ENCODE measurements at regions not wholly inside any gene's neighbourhood (a gene's known extent, or its start where the extent isn't known, plus 50 kb on each side); places are given as distances from the start of the nearest gene placed in this dataset.
"Not testable (repeated sequence)": the region's sequence is repeated elsewhere in the genome, so short reads cannot be mapped to it uniquely, and the experiment has no call there.

DNA sequence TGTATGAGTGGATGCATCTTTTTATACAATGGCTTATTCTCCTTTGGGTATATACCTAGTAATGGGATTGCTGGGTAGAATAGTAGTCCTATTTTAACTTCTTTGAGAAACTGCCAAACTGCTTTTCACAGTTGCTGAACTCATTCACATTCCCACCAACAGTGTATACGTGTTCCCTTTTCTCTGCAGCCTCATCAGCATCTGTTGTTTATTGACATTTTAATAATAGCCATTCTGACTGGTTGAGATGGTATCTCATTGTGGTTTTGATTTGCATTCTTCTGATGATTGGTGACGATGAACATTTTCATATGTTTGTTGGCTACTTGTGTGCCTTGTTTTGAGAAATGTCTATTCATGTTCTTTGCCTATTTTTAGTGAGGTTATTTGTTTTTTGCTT is 687.0 kb upstream of the EPHA5 start:
- no peak for DNase-seq

DNA sequence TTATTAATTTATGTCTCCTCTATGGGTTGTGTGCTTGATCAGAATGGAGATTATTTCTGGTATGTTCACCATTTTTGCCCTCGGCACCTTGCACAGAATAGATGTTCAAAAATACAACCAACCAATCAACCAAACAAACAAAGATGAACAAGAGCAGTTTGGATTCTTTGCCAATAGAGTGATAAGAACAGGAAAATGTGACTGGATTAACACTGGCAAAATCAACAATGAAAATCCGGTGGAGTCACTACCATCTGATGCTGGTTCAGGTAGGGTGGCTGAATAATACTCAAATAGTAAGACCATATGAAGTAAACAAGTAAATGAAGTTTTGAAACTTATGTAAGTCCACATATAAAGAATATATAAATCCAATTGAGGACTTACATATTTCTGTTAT is 685.0 kb upstream of the EPHA5 start:
- DNase-seq: no peak

DNA sequence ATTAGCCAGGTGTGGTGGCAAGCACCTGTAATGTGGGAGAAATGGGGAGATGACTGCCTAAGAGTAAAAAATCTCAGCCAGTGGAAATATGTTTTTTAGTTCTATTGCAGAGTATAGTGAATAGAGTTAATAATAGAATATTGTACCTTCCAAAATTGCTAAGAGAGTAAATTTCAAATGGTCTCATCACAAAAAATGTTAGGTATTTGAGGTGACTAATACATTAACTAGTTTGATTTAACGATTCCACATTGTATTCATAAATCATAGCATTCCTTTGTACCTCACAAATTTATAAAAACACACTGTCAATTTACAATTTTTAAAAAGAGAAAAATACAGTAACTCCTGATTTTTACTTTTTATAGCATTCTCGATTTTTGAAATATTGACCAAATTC is 681.5 kb upstream of the EPHA5 start:
- DNase-seq: no peak

DNA sequence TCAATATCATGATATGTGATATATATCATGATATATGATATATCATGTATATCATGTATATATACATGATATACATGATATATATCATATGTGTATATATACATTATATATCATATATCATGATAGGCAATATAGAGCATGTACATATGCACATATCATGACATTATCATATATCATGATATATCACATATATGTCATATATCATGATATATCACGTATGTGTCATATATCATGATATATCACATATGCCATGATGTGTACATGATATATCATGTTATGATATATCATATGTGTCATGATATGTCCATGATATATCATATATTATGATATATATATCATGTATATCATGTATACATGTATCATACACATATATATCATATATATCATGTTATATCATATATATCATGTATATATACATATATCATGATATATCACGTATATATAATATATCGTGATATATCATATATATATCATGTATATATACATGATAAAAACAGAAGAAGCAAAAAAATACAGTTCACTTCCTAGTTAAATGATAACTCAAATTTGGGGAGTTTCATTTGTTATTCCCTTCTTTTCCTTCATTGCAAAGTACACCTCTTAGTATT is 670.1 kb upstream of the EPHA5 start:
- no peak for DNase-seq

DNA sequence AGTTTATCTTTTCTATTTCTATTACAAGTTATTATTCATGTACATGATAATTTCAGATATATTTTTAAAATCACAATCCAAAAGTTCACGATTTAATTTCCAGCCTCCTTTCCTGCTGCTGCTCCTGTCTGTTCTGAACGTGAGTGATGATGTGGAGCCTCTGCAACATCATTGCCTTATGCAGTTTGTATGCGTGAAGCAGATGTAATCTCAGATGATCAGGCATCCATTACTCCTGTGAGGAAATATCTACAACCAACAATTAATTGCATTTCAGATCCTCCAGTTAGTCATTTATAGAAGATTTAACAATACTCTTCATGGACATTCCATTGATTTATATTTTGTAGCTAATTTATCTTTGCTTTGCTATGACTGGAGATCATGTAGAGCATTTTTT is 668.7 kb upstream of the EPHA5 start:
- DNase-seq: no peak

DNA sequence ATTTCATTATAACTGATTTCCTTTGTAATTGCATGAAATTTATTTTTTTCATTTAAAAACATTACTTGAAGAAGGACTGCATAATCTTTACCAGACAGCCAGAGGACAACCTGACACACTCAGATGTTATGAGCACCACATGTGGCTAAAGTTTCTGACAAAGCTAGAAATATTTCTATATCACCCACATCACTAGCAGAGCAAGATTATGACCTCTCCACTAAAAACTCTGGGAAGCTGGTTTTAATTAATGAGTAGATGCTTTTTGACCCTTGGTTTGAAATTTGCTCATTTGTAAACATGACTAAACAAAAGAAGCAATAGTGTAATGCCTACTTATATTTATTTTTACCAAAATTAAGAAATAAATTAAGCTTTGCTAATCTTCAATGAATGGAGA is 661.5 kb upstream of the EPHA5 start:
- DNase-seq: no peak

DNA sequence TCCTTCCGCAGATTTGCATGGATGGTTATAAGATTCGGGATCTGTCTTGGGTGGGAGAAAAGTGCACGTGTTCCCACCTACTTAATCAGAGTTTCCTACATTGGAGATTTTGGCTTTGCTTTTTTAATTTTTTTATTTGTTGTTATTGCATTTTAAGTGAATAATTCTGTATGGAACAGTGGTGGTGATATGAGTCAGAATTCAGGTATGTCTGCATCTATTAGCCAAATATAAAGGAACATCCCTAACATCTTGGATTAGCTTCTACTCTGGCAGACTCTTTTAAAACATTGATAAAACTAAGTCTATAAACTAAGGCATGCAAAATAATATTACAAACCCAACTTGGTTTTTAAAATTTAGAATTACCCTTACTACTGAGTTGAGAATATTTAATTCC is 659.8 kb upstream of the EPHA5 start:
- no peak for DNase-seq

DNA sequence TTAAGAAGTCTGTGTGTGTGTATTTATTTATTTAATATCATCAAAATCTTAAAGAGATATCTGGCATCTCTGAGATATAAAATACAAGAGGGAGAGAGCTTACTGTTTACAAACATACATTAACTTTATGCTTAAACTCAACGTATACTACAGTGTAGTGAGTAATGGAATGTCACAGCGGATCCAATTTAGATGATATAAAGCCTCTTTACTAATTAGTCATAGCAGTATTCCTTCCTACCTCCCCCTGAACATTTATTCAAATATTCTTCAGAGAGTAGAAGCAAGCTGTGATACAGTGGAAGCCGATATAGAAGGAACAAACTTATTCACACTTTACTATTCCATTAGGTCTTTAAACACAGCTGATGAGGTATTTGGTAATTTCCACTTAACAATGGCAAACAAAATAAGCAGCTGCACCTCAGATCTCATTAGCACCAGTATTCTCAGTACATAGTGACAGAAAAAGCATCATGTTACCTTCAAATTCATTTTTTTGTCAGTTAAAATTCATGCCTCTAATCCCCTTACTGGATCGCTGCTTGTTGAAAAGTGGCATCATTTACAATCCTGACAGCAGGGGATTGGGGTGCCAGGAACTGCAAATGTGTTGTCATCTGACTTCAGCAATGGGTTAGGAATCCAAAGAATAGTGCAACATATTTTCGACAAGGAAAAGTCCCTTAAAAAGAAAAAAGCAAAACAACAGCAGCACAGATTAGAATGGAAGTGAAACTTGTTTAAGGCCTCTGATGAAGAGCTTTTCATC is 658.7 kb upstream of the EPHA5 start:
- DNase-seq: no peak

DNA sequence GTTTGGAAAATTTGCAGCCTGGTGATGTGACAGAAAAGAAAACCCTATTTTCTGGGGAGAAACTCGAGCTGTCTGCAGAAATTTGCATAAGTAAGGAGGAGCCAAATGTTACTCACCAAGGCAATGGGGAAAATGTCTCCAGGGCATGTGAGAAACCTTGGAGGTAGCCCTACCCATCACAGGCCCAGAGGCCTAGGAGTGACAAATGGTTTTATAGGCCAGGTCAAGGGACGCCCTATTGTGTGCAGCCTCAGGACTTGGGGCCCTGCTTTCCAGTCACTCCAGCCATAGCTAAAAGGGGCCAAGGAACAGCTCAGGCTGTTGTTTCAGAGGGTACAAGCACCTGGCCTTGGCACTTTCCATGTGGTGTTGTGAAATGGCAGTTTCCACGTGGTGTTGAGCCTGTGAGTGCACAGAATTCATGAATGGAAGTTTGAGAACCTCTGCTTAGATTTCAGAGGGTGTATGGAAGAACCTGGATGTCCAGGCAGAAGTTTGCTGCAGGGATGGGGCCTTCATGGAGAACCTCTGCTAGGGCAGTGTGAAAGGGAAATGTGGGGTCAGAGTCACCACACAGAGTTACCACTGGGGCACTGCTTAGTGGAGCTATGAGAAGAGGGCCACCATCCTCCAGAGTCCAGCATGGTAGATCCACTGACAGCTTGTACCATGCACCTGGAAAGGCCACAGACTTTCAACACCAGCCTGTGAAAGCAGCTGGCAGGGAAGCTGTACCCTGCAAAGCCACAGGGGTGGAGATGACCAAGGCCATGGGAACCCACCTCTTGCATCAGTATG is 637.6 kb upstream of the EPHA5 start:
- no peak for DNase-seq

DNA sequence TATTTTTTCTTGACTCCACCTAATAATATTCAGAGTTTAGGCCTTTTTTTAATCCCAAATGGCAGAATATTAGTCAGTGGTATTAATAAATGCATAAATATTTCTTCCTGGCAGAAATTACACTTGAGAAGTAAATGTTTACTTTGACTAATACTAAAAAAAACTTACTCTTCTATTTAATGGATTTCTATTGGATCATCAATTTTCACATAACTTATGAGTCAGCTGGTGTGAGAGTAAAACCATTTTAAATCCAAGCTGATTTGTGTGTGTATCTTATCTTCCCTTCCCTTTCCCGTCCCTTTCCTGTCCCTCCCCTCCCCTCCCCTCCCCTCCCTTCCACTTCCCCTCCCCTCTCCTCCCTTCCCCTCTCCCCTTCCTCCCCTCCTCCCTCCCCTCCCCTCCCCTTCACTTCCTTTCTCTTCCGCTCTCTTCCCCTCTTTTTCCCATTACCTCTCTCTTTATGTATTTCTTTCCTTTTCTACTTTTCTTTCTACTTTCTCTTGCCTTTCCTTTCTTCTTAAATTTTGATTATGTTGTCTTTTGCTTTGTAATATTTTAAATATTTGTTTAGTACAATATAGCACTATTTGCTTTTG is 630.1 kb upstream of the EPHA5 start:
- no peak for DNase-seq

DNA sequence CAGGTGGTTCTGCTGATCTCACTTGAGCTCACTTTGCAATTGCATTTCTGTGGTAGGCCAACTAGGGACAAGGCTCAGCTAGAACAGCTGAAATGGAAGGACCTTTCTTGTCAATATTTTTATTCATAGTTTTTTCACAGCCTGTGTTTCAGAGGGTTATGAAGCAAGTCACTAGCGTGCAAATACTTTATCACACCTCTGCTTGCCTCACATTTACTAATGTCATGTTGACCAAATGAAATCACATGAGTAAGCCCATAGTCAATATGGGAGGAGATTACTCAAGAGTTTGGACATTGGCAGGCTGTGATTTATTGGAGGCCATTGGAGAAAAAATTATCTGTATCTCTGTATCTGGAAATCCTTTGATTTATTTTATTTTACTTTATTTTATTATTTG is 628.3 kb upstream of the EPHA5 start:
- DNase-seq: no peak

DNA sequence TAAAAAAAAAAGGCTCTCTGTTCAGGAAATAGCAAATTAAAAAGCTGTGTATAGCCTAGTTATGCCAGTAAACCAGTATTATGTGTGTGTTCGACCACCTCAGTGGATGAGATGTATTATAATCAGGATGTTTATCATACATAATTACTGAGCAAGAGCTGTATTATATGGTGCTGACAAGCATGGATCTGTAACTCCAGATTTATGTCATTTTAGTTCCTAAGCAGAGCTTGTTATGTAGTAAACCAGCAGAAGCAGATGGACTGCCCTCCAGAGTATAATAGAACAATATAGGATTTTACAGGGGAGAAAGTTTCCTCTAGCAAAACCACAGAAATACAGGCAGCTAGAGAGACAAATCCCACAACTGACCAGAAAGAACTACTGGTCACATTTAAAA is 627.4 kb upstream of the EPHA5 start:
- no peak for DNase-seq

DNA sequence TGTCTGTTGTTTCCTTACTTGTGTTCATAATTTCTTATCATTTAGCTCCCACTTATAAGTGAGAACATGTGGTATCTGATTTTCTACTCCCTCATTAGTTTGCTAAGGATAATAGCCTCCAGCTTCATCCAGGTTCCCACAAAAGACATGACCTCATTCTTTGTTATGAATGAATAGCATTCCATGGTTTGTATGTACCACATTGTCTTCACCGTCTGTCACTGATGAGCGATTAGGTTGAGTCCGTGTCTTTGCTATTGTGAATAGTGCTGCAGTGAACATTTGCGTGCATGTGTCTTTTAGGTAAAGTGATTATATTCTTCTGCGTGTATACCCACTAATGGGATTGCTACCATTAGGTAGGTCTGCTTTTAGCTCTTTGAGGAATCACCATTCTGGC is 624.3 kb upstream of the EPHA5 start:
- DNase-seq: no peak

DNA sequence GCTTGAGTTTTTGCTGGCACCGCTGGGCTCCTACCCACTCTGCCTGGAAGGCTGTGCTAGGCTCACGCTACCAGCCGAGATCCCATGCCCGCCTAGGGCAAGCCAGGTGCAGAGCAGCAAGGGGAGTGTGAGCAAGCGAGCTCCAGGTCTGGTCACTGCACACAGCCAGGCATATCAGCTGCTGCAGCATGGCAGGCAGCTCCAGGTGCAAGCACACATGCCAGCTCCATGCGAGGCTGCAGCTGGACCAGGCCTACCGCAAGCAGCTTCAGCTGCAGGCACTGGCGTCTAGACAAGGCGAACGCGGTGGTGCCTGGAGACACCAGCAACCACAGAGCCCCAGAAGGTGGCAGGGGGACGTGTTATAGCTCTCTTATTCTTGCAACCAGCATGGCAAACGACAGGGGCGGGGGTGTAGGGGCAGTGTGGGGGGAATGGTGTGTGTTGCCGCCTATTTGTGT is 614.7 kb upstream of the EPHA5 start:
- no peak for DNase-seq

DNA sequence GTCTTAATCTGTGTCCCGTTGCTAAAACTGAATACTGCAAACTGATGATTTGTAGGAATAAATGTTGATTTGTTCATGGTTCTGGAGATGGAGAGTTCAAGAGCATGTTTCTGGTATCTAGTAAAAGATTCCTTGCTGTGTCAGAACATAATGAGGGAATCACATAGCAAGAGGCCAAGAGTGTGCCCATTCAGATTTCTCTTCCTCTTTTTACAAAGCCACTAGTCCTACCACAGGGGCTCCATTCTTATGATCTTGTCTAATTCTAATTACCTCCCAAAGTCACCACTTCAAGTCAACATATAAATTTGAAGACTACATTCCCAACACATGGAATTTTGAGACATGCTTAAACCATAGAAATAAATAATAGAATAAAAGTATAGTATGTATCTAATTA is 608.8 kb upstream of the EPHA5 start:
- no peak for DNase-seq

DNA sequence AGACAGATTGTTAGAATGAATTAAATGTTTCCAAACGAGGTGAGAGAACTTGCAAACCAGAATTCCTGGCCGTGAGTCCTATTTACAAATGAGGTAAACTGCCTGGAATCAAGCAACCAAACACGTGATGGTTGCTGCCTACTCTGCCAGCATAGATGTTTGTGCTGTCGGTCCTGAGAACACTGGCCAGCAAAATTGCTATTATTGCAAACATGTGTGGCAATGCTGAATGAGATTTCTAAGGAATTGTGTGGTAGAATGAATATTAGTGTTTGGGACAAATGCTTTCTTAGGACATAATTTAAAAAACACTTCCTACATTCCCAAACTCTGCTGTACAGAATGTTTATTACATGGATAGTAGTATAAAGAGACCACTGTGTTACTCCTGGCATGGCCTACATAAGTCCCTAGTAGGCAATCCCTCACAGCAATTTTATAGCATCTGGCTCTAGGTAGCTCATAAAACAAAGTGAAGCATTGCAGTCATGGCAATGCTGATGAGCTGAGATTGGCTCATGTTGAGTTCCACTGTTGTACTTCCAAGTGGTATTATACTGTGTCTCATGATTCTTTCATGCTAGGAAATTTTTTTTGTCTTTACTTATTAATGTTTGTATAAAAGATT is 605.2 kb upstream of the EPHA5 start:
- DNase-seq: no peak

DNA sequence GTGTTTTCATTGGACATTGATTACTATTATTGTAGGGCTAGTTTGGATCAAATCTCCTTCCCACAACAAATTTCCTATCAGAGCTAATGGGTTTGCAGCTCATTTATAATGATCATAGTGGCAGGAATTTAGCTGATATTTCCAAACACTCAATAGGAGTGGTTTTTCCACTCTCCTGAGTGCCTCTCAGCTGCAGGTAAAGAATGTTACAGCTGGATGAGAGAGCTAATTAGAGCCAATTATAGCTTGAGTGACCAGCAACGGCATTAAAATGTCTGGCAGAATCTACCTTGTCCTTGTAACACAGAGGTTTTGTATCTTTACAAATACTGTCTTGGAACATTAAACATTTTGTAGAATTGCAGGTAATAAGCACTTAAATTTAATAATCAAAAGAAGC is 602.8 kb upstream of the EPHA5 start:
- no peak for DNase-seq

DNA sequence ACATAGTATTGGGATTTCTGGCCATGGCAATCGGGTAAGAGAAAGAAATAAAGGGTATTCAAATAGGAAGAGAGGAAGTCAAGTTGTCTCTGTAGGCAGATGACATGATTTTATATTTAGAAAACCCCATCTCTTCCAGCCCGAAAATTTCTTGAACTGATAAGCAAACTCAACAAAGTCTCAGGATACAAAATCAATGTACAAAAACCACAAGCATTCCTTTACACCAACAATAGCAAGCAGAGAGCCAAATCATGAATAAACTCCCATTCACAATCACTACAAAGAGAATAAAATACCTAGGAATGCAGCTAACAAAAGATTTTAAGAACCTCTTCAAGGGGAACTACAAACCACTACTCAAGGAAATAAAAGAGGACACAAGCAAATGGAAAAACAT is 600.1 kb upstream of the EPHA5 start:
- DNase-seq: not testable (repeated sequence)

DNA sequence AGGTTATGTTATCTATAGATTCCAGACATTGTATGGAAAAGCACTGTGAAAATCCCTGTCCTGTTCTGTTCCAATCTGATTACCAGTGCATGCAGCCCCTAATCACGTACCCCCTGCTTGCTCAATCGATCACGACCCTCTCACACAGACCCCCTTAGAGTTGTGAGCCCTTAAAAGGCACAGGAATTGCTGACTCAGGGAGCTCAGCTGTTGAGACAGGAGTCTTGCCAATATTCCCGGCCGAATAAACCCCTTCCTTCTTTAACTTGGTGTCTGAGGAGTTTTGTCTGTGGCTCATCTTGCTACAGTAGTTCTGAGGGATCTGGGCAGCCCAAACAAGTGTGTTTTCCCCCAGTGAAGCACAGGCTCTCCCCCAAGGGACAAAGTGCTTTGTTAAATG is 596.3 kb upstream of the EPHA5 start:
- DNase-seq: not testable (repeated sequence)

DNA sequence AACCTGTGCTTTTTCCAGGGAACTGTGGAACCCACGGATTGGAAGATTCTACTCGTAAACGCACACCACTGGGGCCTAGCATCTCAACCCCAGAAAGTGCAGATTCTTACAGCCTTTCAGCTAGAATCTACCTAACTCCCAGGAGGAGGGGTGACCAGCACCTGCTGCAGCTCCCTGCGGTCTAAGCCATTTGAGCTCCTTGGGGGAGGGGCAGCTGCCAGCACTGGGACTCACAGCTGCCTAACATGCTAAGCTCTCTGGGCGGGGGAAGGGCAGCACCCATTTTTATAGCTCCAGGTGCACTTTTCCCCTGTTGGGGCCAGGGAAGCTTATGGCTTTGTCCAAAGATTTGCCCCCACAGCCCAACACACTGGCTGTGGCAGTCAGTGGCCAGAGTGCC is 595.7 kb upstream of the EPHA5 start:
- no peak for DNase-seq

DNA sequence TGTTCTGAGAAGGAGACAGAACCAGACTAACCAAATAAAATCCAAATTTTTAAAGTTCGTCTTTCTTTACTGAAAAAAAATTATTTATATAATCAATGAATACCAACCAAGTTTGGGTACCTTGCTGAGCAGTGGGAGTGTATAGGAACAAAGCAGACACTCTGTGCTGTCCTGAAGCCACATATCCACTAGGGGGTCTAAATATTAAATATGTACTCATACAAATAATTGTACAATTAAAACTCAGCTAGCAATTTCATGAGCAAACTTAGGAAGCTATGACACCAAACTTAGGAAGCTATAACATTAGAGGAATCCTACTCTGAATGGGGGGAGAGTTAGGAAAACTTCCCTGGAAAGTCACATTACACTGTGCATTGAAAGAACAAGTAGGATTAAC is 582.0 kb upstream of the EPHA5 start:
- no peak for DNase-seq

DNA sequence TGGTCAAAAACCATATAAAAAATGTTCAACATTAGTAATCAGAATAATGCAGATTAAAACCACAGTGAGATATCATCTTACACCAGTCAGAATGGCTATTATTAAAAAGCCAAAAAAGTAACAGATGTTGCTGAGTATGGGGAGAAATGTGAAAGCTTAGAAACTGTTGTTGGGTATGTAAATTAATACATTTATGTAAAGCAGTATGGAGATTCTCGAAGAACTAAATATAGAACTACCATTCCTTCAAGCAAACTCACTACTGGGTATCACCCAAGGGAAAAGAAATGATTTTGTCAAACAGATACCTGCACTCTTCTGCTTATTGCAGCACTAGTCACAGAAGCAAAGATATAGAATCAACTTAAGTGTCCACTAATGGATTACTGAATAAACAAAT is 576.4 kb upstream of the EPHA5 start:
- DNase-seq: no peak

DNA sequence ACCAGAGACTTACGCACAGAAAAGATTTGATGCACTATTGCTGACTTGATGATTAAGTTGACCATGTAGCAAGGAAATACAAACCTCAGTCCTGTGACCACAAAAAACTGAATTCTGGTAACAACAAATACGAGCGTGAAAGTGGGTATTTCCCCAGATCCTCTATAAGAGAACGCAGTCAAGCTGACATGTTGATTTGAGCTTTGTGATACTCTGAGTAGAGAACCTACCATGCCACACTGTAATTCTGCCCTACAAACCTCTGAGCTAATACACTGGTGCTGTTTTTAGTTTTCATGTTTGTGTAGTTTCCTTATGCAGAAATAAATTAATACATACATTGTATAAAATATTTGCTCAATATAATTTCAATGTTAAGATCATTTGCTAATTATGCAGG is 565.6 kb upstream of the EPHA5 start:
- DNase-seq: no peak

Measured in activated CD4-positive, alpha-beta T cell treated with anti-CD3 and anti-CD28 coated beads, Interleukin-2, amount 50 U/mL, for 16 hours (primary cell).